ENCODE measurements at regions not wholly inside any gene's neighbourhood (a gene's known extent, or its start where the extent isn't known, plus 50 kb on each side); places are given as distances from the start of the nearest gene placed in this dataset.

DNA sequence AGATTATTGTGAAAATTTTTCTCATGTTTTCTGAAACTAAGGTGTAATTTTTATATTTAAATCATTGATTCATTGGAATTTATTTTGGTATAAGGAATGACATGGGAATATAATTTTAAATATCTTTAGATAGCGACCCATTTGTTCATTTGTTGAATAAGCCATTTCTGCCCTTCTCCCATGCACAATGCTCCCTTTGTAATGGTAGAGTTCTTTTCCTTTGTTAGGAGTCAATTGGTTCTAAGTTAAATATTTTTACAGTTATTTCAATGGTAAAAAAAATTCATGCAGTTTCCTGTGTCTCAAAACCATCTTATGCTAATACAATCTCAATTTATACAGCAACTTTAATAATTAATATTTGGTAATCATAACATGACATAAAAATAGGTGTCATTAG, 218.8 kb upstream of the C11orf87 start:
- Histone ChIP-seq H3K9ac (no peak overlapping the region), H3K4me3 (IDR thresholded peaks at IDR 0.05; ENCODE audit: insufficient read depth, low read depth, low read length) (no peak overlapping the region), H3K27me3 (ENCODE audit: insufficient read depth, low read depth) (no peaks in the 10 kb centered on the region), H3K4me1 (ENCODE audit: low read depth, poor library complexity, severe bottlenecking) (no peaks in the 10 kb centered on the region), H3K27ac (no peak overlapping the region), H3K36me3 (ENCODE audit: insufficient read depth) (no peaks in the 10 kb centered on the region), H2AFZ (ENCODE audit: low read depth) (no peak overlapping the region), H3K79me2 (ENCODE audit: insufficient read depth, low read depth) (no peaks in the 10 kb centered on the region), H4K20me1 (ENCODE audit: insufficient read depth) (no peaks in the 10 kb centered on the region), H3K4me2 (no peak overlapping the region)
- TF ChIP-seq CTCF (conservative IDR thresholded peaks at IDR 0.05; ENCODE audit: low read depth, low read length): no peak

DNA sequence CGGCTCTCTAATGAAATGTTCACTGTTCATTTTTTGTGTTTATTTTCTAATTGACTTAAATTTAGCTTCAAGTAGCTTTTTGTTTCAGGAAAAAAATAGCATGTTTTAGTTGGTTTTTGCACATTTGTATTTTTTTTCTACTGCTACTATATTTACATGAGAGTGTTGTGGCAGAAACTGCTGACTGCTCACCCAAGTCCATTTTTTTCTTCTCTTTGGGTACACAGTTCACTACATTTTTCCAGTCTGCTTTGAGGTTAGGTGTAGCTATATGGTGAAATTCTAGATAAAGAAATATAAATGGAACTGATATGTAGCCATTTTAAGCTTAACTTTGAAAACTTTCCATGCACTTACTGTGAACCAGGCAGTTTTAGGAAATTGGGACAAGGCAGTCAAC, 216.7 kb upstream of the C11orf87 start:
- Histone ChIP-seq H2AFZ (ENCODE audit: low read depth) (no peak overlapping the region), H4K20me1 (ENCODE audit: insufficient read depth) (no peaks in the 10 kb centered on the region)

GRCh38 chr11:109208121-109208520, 213.9 kb upstream of the C11orf87 start:
- Histone ChIP-seq H2AFZ (ENCODE audit: low read depth) (no peak overlapping the region), H3K4me3 (IDR thresholded peaks at IDR 0.05; ENCODE audit: insufficient read depth, low read depth, low read length) (no peak overlapping the region)

More for the DNA sequence above, 216.7 kb upstream of the C11orf87 start:
- TF ChIP-seq CTCF (conservative IDR thresholded peaks at IDR 0.05; ENCODE audit: low read depth, low read length): no peak
- no peaks in the 10 kb centered on the region for H3K79me2 ChIP-seq (ENCODE audit: insufficient read depth, low read depth)
- H3K4me3 ChIP-seq (IDR thresholded peaks at IDR 0.05; ENCODE audit: insufficient read depth, low read depth, low read length): no peak overlapping the region
- no peaks in the 10 kb centered on the region for H3K4me1 ChIP-seq (ENCODE audit: low read depth, poor library complexity, severe bottlenecking)
- no peaks in the 10 kb centered on the region for H3K27me3 ChIP-seq (ENCODE audit: insufficient read depth, low read depth)
- H3K36me3 ChIP-seq (ENCODE audit: insufficient read depth): no peaks in the 10 kb centered on the region
- H3K4me2 ChIP-seq: no peak overlapping the region
- no peak overlapping the region for H3K27ac ChIP-seq
- no peak overlapping the region for H3K9ac ChIP-seq

DNA sequence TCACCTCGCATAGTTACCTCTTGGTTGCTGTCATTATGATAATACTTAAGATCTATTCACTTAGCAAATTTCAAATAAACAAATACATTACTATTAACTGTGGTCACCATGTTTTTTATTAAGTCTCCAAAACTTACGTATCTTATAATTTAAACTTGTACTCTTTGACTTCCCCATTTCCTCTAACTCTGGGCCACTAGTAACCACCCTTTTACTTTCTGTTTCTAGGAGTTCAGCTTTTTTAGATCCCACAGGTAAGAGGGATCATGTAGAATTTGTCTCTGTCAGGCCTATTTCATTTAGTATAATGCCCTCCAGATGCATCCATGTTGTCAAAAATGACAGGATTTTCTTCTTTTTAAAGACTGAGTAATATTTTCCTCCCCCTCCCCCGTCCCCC, 212.4 kb upstream of the C11orf87 start:
- Histone ChIP-seq H3K27me3 (ENCODE audit: insufficient read depth, low read depth) (no peaks in the 10 kb centered on the region), H3K36me3 (ENCODE audit: insufficient read depth) (no peaks in the 10 kb centered on the region), H3K79me2 (ENCODE audit: insufficient read depth, low read depth) (no peaks in the 10 kb centered on the region), H3K27ac (no peak overlapping the region), H4K20me1 (ENCODE audit: insufficient read depth) (no peaks in the 10 kb centered on the region), H3K4me1 (ENCODE audit: low read depth, poor library complexity, severe bottlenecking) (no peaks in the 10 kb centered on the region), H3K4me2 (no peak overlapping the region), H3K9ac (no peak overlapping the region), H3K4me3 (IDR thresholded peaks at IDR 0.05; ENCODE audit: insufficient read depth, low read depth, low read length) (no peak overlapping the region), H2AFZ (ENCODE audit: low read depth) (no peak overlapping the region)
- no peak for TF ChIP-seq CTCF (conservative IDR thresholded peaks at IDR 0.05; ENCODE audit: low read depth, low read length)

More at GRCh38 chr11:109208121-109208520, 213.9 kb upstream of the C11orf87 start:
- Histone ChIP-seq H3K4me2 (no peak overlapping the region), H3K79me2 (ENCODE audit: insufficient read depth, low read depth) (no peaks in the 10 kb centered on the region), H3K27me3 (ENCODE audit: insufficient read depth, low read depth) (no peaks in the 10 kb centered on the region), H3K27ac (no peak overlapping the region), H3K9ac (no peak overlapping the region), H3K4me1 (ENCODE audit: low read depth, poor library complexity, severe bottlenecking) (no peaks in the 10 kb centered on the region), H3K36me3 (ENCODE audit: insufficient read depth) (no peaks in the 10 kb centered on the region), H4K20me1 (ENCODE audit: insufficient read depth) (no peaks in the 10 kb centered on the region)
- no peak for TF ChIP-seq CTCF (conservative IDR thresholded peaks at IDR 0.05; ENCODE audit: low read depth, low read length)
